ENCODE measurements at regions not wholly inside any gene's neighbourhood (a gene's known extent, or its start where the extent isn't known, plus 50 kb on each side); places are given as distances from the start of the nearest gene placed in this dataset.

DNA sequence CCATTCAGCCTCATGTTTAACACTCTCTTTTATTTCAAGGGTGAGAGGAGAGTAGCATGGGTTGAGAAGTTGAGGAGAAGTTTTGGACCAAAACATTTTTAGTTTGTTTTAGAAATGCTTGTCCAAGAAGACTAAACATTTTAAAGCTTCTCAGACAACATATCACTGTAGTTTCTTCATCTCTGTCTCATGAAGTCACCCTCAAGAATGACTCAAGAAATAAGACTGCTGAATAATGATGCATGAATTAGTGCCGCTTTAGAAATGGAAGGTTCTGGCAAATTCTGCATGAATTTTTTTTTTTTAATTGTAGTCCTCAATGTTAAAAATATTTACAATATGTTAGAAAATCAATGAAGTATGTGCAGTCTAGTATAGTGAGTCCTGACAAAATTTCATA is 422.7 kb upstream of the ARGLU1 start:
- no peak for DNase-seq (ENCODE audit: low spot score)
- no peak for FAIRE-seq

DNA sequence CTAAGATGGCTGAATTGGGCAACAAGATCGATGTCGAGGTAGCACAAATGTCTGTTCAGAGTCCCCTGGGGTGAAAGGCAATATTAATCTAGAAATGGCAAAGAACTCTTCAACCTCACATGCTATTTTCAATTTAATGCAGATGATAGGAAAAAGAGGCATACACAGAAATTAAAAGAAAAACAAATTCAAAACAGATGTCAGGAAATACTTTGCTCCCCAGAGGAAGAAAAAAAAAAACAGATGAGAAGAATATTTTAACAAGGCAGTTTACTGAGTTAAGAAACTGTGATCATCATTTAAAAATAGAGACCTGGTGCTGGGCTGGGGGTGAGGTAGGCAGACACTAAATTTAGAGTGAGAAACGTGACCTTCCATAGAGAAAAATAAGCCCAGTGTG is 421.9 kb upstream of the ARGLU1 start:
- FAIRE-seq: no peak
- no peak for DNase-seq (ENCODE audit: low spot score)

DNA sequence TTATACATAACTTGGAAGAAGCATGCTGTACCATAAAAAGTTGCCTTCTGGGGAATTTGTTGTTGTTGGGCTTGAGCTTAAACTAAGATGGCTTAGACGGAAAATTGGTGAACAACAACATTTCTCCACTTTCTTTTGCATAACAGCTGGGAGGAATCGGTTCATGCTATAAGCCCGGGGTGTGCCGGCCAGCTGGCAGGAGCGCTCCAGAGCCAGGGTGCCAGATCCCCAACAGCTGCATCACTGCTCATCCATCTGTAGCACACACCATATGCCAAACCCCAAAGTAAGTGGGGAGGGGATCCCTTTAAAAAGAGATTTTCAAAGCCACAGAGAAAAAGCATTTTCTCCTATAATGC is 419.5 kb upstream of the ARGLU1 start:
- DNase-seq (ENCODE audit: low spot score) (no peak), FAIRE-seq (no peak)

DNA sequence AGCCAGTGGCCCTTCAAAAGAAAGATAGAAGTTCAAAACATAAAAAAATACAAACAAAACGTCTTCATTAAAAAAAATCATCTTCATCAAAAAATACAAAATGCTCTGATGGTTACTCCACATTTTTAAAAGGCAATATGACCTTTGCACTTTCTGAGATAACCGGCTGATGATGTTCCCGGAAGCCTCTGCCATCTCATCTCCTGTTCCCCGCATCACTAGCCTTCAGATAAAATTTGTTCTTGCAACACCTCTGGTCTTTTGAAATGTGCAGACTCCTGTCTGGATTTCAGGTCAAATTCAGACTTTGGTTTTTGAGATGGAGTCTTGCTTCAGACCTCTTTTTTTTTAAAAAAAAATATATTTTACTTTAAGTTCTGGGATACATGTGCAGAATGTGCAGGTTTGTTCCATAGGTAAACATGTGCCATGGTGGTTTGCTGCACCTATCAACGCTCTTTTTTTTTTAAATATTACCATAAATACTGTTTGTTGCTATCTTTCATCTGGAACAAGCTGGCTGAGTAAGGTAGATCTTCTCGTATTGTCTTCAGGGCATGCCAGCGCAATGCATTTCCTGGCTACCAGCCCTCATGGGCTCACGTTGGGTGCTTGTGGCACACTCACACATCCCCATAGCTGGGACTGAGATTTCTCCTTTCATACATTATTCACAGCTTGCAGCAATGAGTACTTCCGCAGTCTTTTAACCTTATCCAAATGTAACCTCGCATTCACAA is 418.9 kb upstream of the ARGLU1 start:
- FAIRE-seq: no peak
- no peak for DNase-seq (ENCODE audit: low spot score)

DNA sequence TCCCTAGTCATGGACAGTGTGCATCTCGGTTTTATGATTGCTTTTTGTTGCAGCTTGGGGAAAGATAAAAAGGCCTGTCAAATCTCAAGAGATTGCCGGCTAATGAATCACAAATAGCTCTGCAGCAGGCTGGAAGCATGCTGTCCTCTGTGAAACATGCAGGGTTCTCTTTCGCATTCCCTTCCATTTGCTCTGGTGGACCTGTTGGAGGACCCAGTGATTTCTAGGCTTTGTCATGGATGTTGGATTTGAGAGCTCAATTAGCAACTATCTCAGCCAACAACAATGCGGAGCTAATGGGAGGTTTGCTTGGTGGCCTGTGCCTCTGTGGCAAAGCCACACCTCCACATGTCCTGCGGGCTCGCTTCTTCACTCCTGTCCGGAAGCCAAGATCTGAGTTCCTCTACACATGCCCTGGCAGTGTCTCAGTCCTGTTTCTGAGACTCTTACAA is 418.1 kb upstream of the ARGLU1 start:
- FAIRE-seq: no peak
- no peak for DNase-seq (ENCODE audit: low spot score)

DNA sequence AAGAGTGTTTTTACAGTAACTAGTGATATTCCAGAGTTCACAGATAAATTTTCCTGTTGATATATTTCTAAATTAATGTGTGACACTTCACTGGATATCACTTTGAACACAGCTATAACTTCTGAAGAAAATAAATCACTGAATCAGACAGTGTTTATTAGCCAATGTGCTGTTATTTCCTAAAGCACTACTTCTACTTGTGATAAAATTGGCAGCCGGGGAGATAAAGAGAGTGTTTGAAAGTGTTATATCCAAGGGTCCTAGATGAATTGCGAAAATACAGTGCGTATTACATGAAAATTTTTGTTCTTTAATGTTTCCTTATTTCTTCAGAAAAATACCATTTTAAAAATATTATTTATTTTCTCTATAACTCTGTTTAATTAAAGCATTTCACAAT is 417.5 kb upstream of the ARGLU1 start:
- no peak for FAIRE-seq
- no peak for DNase-seq (ENCODE audit: low spot score)

DNA sequence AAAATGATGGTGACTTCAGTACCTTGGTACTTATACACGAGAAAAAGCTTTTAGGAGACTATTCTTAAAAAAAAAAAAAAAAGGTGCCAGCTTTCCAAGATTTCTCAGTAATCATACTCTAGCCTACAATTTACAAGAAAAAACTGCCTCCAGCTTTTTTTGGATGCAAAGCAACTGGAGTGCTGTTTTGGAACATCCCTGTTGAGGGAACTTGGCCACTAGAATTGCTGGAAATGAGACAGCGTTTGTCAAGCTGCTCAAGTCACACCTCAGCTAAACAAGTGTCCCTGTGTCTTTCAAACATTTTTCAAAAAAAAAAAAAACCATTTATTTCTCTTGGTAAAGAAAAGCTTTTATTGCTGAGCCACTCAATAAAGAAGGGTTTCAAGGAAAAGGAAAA is 413.1 kb upstream of the ARGLU1 start:
- DNase-seq (ENCODE audit: low spot score) (no peak), FAIRE-seq (no peak)

DNA sequence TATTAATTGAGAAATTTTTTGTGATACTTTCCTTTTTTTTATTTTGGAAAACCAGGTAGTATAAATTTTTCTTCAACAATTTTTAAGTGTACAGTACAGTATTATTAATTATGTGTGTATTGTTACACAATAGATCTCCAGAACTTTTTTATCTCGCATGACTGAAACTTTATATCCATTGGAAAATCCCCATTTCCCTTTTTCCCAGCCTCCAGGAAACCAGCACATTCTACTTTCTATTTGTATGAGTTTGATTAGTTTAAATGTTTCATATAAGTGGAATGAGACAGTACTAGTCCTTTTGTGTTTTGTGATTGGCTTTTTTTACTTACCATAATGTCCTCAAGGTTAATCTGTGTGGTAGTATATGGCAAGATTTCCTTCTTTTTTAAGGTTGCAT is 399.5 kb upstream of the ARGLU1 start:
- FAIRE-seq: no peak
- no peak for DNase-seq (ENCODE audit: low spot score)

DNA sequence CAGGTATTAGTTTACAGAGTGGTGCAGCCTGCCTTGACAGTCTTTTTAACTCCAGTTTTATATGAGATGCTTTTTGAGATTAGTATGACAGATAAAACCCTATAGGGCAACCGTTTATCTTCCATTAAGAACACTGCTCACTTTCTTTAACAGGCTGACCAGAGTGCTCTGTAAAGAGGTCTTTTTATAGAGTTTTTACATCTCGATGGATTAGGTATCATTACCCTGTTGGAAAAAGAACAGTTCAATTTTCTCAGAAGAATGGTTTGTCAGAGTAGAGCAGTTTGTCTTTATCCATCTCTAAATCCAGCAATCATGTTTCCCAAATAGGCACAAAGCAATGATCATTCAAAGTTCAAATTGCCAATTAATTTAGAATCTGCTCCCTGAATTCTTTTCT is 395.2 kb upstream of the ARGLU1 start:
- no peak for DNase-seq (ENCODE audit: low spot score)
- no peak for FAIRE-seq

DNA sequence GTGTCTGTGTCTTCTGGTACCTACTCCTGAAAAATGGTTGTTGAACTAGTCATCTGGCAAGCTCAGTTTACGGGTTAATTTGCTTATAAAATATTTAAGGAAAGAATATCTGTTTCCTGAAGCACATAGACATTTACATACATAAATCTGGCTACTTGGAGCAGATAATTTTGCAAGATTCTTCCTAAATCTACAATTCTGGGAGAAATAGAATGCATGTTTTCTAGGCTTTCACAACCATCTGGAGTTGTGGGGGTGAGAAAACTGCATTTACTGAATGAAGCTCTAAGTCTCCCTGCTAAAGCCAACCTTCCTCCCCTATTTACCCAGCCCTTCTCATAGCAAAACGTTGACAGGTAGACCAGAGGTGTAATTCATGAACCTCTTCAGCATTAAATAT is 393.7 kb upstream of the ARGLU1 start:
- DNase-seq (ENCODE audit: low spot score): no peak
- no peak for FAIRE-seq

DNA sequence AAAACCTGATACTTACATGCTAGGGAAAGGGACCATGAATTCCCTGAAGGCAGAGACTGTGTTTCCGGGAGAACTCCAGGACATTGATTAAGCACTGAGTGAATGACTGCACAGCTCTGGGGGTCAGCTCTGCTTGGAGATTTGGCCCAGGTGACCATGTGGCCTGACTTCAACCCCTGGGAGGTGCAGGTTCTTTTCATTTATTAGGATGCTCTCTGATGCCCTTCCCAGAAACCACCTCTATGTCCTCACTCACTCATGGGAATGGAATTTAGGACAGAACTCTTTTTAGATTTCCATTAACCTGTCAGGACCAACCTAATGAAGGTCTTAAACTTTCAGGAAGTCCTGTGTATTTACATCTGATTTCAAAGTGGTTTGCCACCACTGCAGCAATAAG is 393.3 kb upstream of the ARGLU1 start:
- DNase-seq (ENCODE audit: low spot score): no peak
- FAIRE-seq: no peak

DNA sequence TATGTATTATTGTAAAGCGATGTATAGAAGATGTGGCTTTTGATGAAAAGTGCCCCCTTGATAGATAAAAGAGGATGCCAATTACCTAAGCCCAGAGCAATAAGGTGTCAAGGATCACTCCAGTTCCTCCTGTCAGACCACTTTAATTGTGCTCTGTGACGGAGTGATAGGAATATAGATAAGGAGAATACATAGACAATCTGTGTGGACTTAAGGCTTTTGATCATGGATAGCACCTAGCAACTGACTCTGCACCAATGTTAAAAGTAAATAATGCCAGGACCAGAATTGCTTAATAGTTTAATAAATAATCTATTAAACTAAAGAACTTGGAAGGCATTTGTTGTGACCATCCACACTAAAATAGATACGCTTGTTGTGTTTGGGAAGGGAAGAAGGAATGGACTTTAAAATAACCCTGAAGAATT is 390.7 kb upstream of the ARGLU1 start:
- no peak for FAIRE-seq
- no peak for DNase-seq (ENCODE audit: low spot score)

DNA sequence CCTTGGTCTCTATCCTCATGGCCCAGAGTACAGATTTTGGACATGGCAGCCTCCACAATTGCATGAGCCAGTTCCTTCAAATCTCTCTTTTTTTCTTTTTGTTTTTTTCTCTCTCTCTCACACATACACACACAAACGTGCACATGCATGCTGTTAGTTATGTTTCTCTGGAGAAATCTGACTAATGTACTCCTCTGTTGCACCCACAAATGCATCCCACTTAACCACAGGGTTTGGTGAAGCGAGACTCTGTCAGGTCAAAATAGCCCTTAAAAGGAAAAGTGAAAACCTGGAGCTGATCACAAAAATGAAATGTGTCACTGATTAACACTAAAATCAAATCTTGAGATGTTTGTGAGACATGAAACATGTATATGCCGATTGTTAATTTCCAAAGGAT is 374.6 kb upstream of the ARGLU1 start:
- FAIRE-seq: no peak
- no peak for DNase-seq (ENCODE audit: low spot score)

DNA sequence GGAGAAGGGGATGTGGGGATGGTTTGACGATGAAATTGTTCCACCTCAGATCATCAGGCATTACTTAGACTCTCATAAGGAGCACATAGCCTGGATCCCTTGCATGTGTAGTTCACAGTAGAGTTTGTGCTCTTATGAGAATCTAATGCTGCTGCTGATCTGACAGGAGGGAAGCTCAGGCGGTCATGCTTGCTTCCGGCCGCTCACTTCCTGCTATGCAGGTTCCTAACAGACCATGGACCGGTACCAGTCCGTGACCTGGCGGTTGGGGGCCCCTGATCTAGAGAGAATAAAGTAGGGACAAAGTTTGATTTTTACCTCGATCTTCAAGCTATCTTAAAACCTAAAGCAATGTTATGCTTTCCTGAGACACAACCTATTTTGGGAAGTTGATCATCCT is 373.8 kb upstream of the ARGLU1 start:
- DNase-seq (ENCODE audit: low spot score): no peak
- FAIRE-seq: no peak

DNA sequence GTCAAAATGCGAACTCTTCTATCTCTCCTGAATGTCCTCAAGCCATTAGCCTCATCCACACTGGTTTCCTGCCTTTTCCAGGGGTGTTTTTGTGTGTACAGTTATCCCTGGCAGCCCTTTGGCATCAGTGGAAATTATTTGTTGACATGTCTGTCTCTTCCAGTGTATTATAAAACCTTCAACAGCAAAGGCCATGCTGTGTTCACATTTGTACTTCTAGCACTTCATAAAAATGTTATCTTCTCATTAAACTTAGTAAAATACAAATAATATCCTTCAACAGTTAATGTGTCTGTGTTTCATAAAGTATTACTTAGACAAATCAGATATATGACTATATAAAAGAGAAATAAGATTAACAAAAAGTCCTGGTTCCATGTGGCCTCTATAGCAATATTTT is 359.5 kb upstream of the ARGLU1 start:
- FAIRE-seq (no peak), DNase-seq (ENCODE audit: low spot score) (no peak)

DNA sequence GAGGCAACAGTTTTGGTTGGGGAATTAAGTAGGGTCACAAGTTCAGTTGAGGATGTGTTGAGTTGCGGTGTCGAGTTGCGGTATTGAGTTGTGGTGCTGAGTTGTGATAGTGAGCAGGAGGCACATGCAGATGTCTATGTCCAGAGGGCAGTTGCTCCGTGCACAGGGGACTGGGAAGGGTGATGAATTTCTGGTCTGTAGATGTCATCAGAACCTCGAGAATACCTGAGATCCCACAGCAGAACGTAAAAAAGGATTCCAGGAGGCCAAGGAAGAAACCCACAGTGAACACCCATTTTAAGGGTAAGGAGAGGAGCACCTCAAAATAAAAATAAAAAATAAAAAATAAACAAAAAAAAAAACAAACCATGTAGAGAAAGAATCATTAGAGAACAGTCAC is 354.4 kb upstream of the ARGLU1 start:
- FAIRE-seq (no peak), DNase-seq (ENCODE audit: low spot score) (no peak)

DNA sequence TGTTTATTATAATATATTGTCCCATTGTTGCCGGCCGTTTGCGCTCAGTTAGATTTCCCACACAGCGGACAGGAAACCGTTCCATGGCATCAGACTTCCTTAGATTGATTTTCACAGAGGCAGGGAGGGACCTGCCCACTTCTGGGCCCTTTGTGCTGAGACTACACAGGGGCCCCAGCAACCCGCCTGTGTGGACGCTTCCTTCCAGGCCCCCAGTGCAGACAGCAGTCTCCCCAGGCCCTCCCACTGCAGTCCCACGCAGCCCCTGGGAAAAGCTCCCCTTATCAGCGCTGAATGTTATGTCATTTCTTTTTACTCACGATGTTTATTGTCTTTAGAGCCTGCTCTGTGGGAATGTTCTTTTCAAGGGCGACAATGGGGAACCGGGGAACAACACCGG is 351.7 kb upstream of the ARGLU1 start:
- DNase-seq (ENCODE audit: low spot score): no peak

DNA sequence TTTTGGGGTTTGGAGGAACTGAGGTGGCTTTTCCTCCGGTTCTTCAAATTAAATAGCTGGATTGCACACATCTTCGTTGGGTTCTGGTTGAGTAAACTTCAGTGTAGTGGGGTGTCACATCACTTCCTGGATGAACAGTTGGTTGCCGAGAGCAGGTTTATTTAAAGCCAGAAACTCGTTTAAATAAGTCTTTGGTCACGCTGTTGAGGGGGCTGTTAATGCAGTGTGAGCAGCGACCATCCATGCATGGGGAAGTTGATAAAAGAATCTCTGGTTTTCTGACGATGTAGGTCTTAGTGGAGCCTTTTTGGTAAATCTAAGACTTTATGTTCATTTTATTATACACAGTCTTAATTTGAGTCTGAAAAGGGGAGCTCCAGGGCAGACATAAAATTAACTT is 351.2 kb upstream of the ARGLU1 start:
- no peak for DNase-seq (ENCODE audit: low spot score)
- FAIRE-seq: no peak

More for the DNA sequence above, 351.7 kb upstream of the ARGLU1 start:
- no peak for FAIRE-seq

DNA sequence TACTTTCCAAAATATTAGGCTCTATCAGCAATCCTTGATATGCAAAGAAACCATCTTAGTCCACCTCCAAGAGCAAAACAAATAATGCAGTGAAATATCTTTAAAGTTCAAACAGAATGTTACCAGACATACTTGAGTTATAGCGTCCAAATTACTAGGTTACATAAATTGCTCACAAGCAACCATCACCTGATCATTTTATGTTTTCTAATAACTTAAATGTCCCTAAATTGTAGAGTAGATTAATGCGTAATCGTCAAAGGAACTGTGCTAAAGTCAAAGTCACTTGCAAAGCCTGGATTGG is 350.6 kb upstream of the ARGLU1 start:
- DNase-seq (ENCODE audit: low spot score) (no peak), FAIRE-seq (no peak)

DNA sequence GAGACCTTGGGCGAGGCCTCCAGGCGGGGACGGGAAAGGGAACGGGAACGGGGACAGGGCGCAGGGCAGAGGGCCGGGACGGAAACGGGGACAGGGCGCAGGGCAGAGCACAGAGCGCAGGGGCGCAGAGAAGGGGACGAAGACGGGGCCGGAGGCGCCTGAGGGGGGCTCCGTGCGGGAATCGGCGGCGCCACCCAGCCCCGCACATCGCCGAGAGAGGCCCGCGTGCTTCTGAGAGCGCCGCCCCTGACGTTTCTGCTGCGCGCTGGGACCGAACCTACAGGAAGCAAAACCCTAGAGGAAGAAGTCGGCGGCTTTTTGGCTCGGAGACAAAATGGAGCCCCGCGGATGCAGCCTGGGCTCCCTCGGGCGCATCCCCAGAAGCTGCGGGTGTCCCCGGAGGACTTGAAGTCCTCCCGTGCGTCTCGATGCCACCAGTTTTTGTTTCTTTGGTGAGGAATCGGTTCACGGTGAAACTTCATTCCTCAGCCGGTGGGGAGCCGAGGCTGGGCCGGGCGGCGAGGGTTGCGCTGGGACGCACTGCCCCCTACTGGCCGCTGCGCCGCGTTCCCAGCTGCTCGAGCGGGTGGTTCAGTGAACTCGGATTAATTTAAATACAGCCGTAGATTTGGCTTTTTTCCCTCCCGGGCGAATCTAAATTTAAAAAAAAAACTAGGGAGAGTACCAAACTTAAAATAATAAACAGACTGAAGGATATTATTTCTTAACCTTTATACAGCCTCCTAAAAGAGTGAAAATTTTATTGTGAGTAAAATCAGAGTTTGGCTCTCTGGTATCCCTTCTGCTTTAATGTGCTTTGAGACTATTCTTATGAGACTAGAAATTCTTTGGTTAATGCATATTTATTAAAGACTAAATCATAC is 350.0 kb upstream of the ARGLU1 start:
- DNase-seq (ENCODE audit: low spot score) (peak; percentile 71), FAIRE-seq (no peak)

DNA sequence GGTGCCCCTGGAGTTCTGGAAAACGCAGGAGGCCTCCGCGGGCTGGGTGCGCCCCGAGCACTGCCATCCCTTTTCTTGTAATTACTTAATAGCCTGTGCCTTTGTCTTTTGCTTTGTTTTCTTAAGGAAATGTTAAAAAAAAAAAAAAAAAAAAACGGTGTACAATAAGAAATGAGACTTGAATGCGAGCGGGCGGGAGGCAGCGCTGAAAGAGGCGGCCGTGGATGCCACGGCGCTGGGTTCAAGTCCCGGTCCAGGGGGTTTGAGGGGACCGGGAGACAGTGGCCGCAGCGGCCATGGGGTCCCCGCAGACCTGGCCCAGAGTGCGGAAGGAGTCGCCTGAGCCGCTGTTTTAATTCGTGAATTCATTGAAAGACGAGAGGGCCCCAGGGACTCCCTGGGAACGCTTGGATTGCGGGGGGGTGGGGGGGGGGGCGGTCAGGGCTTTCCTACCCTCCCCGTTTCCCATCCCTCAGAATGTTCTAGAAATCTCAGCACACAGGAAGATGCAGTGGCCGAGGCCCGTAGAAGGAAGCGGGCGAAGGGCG is 349.2 kb upstream of the ARGLU1 start:
- DNase-seq (ENCODE audit: low spot score) (no peak), FAIRE-seq (no peak)

DNA sequence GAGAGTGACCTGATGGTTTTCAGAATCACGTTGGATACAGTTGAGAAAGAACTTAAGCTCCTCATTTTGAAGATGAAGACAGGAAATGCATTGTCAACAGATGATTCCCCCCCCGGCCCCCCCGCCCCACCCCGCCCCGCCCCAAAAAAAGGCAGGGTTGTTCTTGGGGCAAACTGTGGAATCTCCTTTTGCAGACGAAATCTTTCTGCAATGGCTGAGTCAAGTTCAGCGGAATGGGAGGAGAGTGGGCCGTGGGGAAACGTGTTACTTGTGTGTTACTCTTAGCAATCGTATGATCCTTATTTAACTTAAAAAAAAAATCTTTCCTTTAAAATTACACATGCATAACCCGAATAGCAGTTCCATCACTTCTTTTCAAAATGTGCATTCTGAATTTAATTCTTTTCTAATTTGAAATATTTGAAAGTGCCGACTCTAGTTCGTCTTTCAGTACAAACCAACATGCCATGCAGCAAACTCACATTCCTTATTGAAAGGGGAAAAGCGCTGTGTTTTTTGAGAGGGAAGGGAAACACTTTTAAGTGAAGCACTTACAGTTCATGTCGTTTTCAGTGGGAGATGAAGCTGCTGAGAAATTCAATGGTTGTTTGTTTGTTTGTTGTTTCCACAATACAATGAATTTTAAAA is 348.5 kb upstream of the ARGLU1 start:
- DNase-seq (ENCODE audit: low spot score) (no peak), FAIRE-seq (no peak)
